ENCODE measurements at regions not wholly inside any gene's neighbourhood (a gene's known extent, or its start where the extent isn't known, plus 50 kb on each side); places are given as distances from the start of the nearest gene placed in this dataset.

GRCh38 chr7:136667584-136667983 lies 200.9 kb upstream of the CHRM2 start:
- no peak for DNase-seq (ENCODE audit: low read depth)
- no peak for TF ChIP-seq CTCF (conservative IDR thresholded peaks at IDR 0.05; ENCODE audit: control insufficient read depth, insufficient read depth, low read depth, low read length)

GRCh38 chr7:136665878-136666509 lies 202.5 kb upstream of the CHRM2 start:
- no peak for DNase-seq (ENCODE audit: low read depth)
- no peak overlapping the region for H3K4me3 ChIP-seq (ENCODE audit: control insufficient read depth, low read depth, low read length)
- TF ChIP-seq CTCF (conservative IDR thresholded peaks at IDR 0.05; ENCODE audit: control insufficient read depth, insufficient read depth, low read depth, low read length): no peak

More at GRCh38 chr7:136667584-136667983, 200.9 kb upstream of the CHRM2 start:
- no peak overlapping the region for H3K4me3 ChIP-seq (ENCODE audit: control insufficient read depth, low read depth, low read length)

GRCh38 chr7:136664537-136664936 lies 203.9 kb upstream of the CHRM2 start:
- TF ChIP-seq CTCF (conservative IDR thresholded peaks at IDR 0.05; ENCODE audit: control insufficient read depth, insufficient read depth, low read depth, low read length): no peak
- no peak overlapping the region for H3K4me3 ChIP-seq (ENCODE audit: control insufficient read depth, low read depth, low read length)

GRCh38 chr7:136657482-136657921 lies 210.9 kb upstream of the CHRM2 start:
- TF ChIP-seq CTCF (conservative IDR thresholded peaks at IDR 0.05; ENCODE audit: control insufficient read depth, insufficient read depth, low read depth, low read length): no peak
- no peak for DNase-seq (ENCODE audit: low read depth)

More at GRCh38 chr7:136664537-136664936, 203.9 kb upstream of the CHRM2 start:
- DNase-seq (ENCODE audit: low read depth): no peak

GRCh38 chr7:136656516-136656915 lies 211.9 kb upstream of the CHRM2 start:
- H3K4me3 ChIP-seq (ENCODE audit: control insufficient read depth, low read depth, low read length): no peak overlapping the region
- TF ChIP-seq CTCF (conservative IDR thresholded peaks at IDR 0.05; ENCODE audit: control insufficient read depth, insufficient read depth, low read depth, low read length): no peak
- DNase-seq (ENCODE audit: low read depth): no peak

More at GRCh38 chr7:136657482-136657921, 210.9 kb upstream of the CHRM2 start:
- no peak overlapping the region for H3K4me3 ChIP-seq (ENCODE audit: control insufficient read depth, low read depth, low read length)

GRCh38 chr7:136655414-136655813 lies 213.0 kb upstream of the CHRM2 start:
- DNase-seq (ENCODE audit: low read depth): no peak
- no peak overlapping the region for H3K4me3 ChIP-seq (ENCODE audit: control insufficient read depth, low read depth, low read length)

More at GRCh38 chr7:136655414-136655813, 213.0 kb upstream of the CHRM2 start:
- TF ChIP-seq CTCF (conservative IDR thresholded peaks at IDR 0.05; ENCODE audit: control insufficient read depth, insufficient read depth, low read depth, low read length): no peak

All from fibroblast of mammary gland (primary cell).